ENCODE measurements at regions not wholly inside any gene's neighbourhood (a gene's known extent, or its start where the extent isn't known, plus 50 kb on each side); places are given as distances from the start of the nearest gene placed in this dataset.

DNA sequence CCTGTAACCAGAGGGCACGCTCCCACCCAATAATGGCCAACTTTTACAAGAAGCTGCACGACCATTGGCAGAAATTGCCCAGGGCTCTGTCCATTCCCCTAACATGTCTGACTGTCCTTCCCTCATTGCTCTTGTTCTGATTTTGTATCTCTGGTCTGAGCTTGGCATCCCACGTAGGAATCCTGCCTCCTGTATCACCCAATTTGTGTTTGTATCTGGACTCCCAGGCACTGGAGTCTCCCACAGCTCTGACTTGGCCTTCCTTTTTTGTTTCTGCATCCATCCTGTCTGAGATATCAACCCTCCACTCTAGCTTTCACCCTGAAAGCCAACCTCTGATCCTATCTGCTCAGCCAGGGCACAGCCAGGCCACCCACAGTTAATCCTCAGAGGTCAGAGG is 259.8 kb downstream of the FBXO15 start:
- TF ChIP-seq ZFP30 (CRISPR knock-in tag; IDR thresholded peaks at IDR 0.05) (no peak), ZFP3 (CRISPR knock-in tag; IDR thresholded peaks at IDR 0.05) (no peak), RARB (CRISPR knock-in tag; IDR thresholded peaks at IDR 0.05) (no peak), OSR1 (CRISPR knock-in tag; IDR thresholded peaks at IDR 0.05) (no peak), ARNTL (CRISPR knock-in tag; IDR thresholded peaks at IDR 0.05; ENCODE audit: borderline replicate concordance, low read depth) (no peak), ZC3H10 (CRISPR knock-in tag; IDR thresholded peaks at IDR 0.05) (no peak)
- TF ChIP-seq, protein P1, sequence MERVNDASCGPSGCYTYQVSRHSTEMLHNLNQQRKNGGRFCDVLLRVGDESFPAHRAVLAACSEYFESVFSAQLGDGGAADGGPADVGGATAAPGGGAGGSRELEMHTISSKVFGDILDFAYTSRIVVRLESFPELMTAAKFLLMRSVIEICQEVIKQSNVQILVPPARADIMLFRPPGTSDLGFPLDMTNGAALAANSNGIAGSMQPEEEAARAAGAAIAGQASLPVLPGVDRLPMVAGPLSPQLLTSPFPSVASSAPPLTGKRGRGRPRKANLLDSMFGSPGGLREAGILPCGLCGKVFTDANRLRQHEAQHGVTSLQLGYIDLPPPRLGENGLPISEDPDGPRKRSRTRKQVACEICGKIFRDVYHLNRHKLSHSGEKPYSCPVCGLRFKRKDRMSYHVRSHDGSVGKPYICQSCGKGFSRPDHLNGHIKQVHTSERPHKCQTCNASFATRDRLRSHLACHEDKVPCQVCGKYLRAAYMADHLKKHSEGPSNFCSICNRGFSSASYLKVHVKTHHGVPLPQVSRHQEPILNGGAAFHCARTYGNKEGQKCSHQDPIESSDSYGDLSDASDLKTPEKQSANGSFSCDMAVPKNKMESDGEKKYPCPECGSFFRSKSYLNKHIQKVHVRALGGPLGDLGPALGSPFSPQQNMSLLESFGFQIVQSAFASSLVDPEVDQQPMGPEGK (CRISPR knock-in tag; IDR thresholded peaks at IDR 0.05; ENCODE audit: borderline replicate concordance), result no peak
